Fibroblast of the aortic adventitia (primary cell): ENCODE measurements at regions not wholly inside any gene's neighbourhood (a gene's known extent, or its start where the extent isn't known, plus 50 kb on each side); places are given as distances from the start of the nearest gene placed in this dataset.

Source experiments
- DNase-seq: peaks from one replicate; pipeline ENCODE4 v3.0.0-alpha.2; 2010; ENCODE audit warnings: low read depth
- H3K4me3 ChIP-seq: 2 replicates; pipeline ENCODE4 v1.5.1; 2011; ENCODE audit warnings: low read depth, mild to moderate bottlenecking, control low read depth, low read length, moderate library complexity
- TF ChIP-seq, protein P1 (sequence below): IDR thresholded peaks from 2 replicates; pipeline ENCODE4 v1.5.1; 2011; ENCODE audit warnings: mild to moderate bottlenecking, low read length, control low read depth, inconsistent platforms; ENCODE audit not compliant: insufficient read depth

DNA sequence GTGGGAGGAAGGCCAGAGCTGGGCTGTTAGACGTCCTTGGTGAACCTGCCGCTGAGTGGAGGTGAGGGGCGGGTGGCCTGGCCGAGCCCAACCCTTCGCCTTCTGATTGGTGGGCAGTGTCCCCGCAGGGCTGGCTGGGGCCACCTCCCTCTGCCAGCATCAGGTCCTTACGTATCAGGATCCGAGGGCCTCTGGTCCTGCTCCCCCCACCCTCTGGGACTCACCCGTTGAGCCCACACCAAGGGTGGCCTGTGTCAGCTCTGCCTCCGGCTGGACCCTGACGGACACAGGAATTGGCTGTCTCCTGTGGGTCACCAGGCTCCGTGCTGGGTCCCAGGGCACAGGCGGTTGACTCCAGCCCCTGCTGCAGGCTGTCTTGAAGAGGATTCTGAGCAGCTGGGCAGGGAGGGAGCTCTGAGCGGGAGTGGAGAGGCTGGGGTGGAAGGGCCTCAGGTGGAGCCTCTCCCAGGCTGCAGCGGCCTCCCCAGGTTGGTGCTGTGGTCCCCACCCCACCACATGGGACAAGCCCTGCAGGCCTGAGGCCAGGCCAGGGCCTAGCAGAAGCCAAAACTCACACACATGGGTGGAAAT lies 58.4 kb upstream of the NKX1-1 start:
- TF ChIP-seq, protein P1, sequence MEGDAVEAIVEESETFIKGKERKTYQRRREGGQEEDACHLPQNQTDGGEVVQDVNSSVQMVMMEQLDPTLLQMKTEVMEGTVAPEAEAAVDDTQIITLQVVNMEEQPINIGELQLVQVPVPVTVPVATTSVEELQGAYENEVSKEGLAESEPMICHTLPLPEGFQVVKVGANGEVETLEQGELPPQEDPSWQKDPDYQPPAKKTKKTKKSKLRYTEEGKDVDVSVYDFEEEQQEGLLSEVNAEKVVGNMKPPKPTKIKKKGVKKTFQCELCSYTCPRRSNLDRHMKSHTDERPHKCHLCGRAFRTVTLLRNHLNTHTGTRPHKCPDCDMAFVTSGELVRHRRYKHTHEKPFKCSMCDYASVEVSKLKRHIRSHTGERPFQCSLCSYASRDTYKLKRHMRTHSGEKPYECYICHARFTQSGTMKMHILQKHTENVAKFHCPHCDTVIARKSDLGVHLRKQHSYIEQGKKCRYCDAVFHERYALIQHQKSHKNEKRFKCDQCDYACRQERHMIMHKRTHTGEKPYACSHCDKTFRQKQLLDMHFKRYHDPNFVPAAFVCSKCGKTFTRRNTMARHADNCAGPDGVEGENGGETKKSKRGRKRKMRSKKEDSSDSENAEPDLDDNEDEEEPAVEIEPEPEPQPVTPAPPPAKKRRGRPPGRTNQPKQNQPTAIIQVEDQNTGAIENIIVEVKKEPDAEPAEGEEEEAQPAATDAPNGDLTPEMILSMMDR = no peak
- H3K4me3 ChIP-seq = no peak overlapping the region
- no peak for DNase-seq

DNA sequence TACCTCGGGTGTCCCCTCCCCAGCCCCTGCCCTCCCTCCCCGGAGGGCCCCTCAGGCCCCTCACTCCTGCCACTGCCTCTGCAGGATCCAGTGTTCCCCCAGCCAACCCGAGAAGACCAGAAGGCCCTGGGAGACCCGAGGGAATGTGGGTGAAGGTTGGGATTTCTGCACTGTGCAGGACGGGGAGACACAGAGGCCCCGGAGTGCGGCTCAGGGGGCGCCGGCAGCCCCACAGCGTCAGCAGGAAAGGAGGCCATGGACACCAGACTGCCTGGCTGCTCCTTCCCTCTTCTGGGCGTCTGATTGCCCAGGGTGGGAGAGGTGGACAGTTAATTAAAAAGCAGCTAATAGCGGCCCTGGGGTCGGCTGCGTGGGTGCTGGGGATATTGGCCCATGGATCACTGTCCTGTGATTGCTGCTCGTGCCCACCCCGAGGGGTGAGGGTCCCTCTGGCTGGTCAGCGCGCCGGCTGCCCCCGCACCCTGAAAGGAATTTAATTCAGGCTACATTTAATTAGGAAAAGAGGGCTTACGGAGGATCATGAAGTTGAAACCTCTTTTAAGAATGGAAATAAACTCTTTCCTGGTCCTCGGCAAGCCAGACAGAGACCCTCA lies 57.8 kb upstream of the NKX1-1 start:
- DNase-seq = no peak
- H3K4me3 ChIP-seq = no peak overlapping the region

DNA sequence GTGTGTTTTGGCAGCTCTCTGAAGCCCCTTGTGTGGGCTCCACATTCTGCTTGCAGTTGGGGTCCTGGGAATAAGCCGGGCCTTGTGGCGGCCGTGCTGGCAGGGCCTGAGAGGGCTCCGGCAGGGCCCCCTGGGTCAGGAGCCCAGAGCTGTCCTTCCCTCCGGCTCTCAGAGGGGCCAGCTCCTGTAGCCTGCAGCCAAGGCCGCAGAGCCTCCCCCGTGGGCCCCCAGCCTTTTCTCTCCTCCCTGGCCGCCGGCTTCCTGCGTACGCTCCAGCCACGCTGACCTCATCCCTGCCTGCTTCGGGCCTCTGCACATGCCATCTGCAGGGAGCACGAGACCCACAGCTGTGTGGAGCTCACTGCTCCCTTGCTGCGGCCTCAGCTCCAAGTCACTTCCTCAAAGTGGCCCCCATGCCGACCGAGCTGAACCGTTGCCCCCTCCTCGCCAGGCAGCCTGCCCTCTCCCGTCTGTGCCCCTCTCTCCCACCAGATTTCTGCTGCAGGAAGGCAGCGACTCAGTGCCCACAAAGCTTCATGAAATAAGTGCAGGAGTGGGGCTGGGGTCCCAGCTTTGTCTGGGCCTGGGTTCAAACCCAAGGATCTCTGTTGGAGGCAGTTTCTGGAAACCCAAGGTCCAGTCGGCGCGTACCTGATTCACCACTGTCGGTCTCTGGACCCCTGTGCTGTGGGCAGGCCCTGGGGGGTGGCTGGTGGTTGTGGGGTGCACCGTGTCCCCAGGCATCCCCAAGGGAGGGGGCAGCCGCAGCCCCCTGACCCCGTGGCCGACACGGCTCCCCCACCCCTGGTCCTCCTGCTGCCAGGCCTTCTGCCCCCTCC lies 57.1 kb upstream of the NKX1-1 start:
- peak; percentile 25 for DNase-seq
- H3K4me3 ChIP-seq = no peak overlapping the region
- TF ChIP-seq, protein P1 = no peak

More for the DNA sequence above, 57.8 kb upstream of the NKX1-1 start:
- TF ChIP-seq, protein P1 = no peak

DNA sequence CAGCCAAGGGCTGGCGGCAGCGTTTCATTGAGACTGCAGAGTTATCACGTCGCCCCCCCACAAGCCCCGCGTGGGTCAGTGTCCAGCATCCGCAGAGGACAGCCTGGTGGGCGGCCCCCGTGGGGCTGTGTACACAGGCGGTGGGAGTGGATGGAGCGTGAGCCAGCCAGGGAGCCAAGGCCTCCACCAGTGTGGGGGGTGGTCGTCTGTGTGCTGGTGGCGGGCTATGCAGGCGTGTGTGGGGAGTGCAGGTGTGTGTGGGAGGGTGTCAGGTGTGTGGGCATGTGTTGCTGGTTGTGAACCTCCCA lies 56.5 kb upstream of the NKX1-1 start:
- TF ChIP-seq, protein P1 = no peak
- H3K4me3 ChIP-seq = no peak overlapping the region
- DNase-seq = no peak

DNA sequence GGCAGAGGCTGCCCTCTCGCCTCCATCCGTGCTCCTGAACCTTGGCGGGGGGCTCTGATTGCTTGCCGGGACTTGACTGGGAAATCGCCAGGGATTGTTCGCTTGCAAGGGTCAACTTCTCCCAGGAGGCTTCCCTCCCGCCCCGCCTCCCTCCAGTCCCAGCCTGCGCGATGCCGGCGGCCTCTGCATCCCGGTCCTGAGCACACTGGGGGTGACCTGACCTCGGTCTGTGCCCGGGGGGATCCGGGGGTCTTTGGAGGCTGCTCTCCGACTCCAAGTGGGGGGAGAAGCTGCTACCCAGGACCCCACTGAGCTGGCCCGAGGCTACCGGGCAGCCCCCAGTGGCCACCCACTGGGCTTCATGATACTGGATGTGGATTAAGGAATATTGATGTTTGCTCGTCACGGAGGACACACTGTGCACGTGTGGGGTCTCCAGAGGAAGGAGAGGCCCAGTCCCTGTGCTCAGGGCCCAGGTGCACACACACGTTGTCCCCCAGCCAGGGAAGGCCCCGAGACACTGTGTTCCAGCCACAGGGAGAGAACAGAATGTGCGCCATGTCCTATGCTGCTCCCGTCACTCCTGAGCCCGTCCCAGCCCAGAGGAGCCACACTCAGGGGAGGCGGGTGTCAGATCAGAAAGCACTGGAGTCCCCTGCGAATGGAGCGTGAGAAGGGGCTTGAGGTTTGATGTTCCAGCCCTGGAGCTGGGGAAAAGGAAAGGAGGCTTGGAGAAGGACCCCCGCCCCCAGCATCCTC lies 55.9 kb upstream of the NKX1-1 start:
- TF ChIP-seq, protein P1 = no peak
- H3K4me3 ChIP-seq = no peak overlapping the region
- DNase-seq = no peak

DNA sequence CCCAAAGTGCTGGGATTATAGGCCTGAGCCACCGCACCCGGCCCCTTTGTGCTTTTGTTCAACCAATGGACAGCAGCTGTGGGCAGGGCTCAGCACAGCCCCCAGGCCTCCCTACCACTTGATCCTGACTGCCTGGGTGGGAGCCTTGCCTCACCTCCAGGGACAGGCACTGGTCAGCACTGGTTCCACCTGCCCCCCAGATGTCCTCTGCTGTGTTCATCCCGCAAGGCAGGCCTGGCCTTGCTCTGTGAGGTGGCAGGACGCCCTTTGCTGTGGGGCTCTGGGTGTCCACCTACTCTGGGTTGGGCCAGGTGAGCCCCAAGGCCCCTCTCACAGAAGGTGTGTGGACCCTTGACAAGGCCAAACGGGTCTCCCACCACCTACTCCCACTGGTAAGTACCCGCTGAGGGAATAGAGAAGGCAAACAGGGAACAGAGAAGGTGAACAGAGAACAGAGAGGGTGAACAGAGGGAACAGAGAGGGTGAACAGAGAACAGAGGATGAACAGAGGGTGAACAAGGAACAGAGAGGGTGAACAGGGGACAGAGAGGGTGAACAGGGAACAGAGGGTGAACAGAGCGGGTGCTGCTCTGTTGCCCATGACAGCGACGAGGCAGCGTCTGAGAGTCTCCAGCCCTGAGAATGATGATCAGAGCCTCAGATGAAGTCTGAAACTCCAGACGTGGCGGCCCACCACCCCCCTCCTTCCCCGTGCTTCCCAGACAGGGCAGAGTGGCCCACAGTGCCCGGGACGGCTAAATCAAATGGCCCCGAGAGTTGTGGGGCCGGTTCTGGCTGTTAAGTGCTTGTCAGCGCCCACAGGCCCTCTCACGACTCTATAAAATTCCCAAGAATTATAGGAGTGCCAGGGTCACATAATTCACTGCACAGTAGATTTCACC lies 55.0 kb upstream of the NKX1-1 start:
- H3K4me3 ChIP-seq = no peak overlapping the region
- DNase-seq = no peak
- TF ChIP-seq, protein P1 = no peak
